Ovary (tissue), 3 donors: ENCODE measurements at regions not wholly inside any gene's neighbourhood (a gene's known extent, or its start where the extent isn't known, plus 50 kb on each side); places are given as distances from the start of the nearest gene placed in this dataset.

ENCODE experiments used
- POLR2A ChIP-seq: fragments of 450-650 bp; IDR thresholded peaks from one replicate; pipeline ENCODE4 v1.6.1; 2017; ENCODE audit warnings: antibody characterized with exemption, mild to moderate bottlenecking, moderate library complexity
- TF ChIP-seq, protein P1 (sequence below), 3 donors: fragments of 450-650 bp in 2 of 3; fragments of 200-600 bp in 1 of 3; IDR thresholded peaks; one replicate each; pipeline versions ENCODE4 v1.5.1 to v1.8.0; 2016 to 2022; ENCODE audit warnings: antibody characterized with exemption in 3 of 3, mild to moderate bottlenecking in 1 of 3
- donor health status: DM: no; HTN: no; CAD: no.

DNA sequence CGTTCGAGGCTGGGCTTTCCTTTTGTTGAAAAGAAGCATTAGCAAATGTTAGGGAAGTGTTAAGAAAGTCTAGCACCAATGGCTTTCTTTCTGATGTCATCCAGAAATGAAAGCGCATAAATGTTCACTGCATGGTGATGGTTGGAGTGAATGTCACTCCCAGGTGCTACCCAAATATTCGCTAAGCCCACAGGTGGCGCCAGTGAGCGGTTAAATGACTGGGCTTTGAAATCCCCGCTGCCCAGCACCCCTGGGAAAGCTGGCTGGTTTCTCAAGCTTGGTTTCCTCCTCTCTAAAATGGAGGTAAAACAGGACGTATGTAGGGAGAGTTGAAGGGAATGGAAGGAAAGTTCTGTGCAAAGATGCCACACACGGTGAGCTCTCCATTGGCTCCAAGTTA, 104.4 kb downstream of the IRX5 start:
- TF ChIP-seq POLR2A, result no peak
- TF ChIP-seq, protein P1, sequence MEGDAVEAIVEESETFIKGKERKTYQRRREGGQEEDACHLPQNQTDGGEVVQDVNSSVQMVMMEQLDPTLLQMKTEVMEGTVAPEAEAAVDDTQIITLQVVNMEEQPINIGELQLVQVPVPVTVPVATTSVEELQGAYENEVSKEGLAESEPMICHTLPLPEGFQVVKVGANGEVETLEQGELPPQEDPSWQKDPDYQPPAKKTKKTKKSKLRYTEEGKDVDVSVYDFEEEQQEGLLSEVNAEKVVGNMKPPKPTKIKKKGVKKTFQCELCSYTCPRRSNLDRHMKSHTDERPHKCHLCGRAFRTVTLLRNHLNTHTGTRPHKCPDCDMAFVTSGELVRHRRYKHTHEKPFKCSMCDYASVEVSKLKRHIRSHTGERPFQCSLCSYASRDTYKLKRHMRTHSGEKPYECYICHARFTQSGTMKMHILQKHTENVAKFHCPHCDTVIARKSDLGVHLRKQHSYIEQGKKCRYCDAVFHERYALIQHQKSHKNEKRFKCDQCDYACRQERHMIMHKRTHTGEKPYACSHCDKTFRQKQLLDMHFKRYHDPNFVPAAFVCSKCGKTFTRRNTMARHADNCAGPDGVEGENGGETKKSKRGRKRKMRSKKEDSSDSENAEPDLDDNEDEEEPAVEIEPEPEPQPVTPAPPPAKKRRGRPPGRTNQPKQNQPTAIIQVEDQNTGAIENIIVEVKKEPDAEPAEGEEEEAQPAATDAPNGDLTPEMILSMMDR (IDR thresholded peaks at IDR 0.05), result no peak
